GM21528 (cell line): ENCODE measurements at regions not wholly inside any gene's neighbourhood (a gene's known extent, or its start where the extent isn't known, plus 50 kb on each side); places are given as distances from the start of the nearest gene placed in this dataset.

Experiments
- ATAC-seq: cut with Tn5 transposase; IDR thresholded peaks from one replicate; pipeline ENCODE4 v1.9.1; 2021; ENCODE audit warnings: mild to moderate bottlenecking, moderate library complexity; ENCODE audit not compliant: unreplicated experiment, low FRiP score

DNA sequence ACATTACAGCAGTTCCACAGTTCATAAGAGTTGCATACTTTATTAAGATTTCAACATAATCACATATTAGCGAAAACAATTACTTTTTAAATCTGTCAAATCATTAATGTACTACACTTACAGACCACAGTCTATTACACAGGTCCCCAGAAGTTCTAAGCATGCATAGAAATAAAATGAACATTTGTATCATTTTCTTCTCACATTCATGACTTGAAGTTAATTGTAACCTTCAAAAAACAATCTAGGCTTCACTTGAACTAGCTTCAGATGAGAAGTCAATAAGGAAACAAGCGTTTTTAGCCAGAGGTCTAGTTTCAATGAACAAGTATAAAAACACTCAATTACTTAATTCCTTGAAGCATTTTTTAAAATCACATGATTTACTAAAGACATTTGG lies 238.3 kb downstream of the HACE1 start:
- no peak for ATAC-seq

DNA sequence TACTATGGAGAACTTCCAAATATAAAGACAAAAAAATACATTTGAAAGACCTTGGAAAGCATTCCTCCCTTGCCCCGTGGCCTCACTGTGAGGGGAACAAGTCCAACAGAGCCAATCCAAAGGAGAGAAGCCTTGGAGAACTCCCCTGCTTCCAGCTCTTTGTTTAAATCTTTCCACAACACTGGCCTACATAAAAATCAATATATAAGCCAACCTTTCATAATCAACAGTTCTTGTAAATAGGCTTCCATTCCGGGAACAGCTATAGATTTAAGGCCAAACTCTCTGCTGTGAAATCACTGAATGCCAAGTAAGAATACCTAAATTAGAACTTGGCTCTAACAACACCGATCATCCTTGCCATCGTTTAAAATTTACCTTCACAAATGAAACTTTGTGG lies 242.1 kb downstream of the HACE1 start:
- no peak for ATAC-seq

DNA sequence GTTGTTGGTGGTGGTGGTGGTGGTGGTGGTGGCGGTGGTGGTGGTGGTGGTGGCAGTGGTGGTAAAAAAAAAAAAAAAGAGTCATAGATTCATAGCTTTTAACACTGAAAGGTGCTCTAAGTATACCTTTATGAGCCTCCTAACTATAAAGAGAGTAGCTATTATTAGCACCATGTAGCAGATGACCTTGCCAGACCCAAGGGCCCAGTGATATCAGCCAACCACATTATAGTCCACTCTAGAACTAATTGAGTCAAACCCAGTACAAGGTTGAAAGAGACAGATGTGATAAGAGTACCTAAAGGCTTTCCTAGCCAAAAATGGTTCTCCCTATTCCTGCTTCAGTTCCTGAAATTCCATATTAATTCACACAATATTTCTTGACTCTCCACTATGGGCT lies 245.3 kb downstream of the HACE1 start:
- ATAC-seq = no peak

GRCh38 chr6:104613416-104614001 lies 246.2 kb downstream of the HACE1 start:
- ATAC-seq = no peak

- no peak for ATAC-seq
Observed at GRCh38 chr6:104612541-104612940, 247.2 kb downstream of the HACE1 start.

DNA sequence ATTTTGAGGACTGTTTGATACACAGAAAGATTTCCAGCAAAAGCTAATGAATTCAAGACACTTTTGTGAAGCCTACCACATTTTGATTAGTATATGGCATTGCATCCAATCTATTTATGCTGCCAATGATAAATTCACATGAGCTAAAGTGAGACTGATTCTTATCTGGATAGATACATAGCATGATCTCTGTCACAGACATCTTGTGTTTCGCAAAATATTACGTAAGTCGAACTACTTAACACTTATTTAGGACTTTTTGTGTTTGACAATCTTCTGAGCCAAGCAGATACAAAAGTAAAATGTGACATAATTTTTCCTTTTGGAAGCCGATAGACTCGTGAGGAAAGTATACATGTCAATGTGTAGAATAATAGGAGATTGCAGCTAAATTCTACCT lies 251.6 kb downstream of the HACE1 start:
- ATAC-seq = no peak

DNA sequence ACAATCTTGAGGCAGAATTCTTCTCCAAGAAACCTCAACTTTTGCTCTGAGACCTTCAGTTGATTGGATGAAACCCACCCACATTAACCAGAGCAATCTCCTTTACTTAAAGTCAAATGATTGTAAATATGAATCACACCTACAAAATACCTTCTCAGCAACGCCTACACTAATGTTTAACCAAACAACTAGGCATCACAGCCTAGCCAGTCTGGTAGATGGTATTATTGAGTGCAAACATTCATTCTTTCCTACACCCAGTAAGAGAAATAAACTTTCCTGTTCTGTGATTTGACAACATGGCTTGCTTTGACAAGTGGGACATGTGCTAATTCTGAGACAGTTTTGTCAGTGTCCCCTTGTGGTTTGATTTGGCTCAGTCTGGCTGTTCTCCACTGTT lies 252.2 kb downstream of the HACE1 start:
- no peak for ATAC-seq

GRCh38 chr6:104606361-104606760 lies 253.4 kb downstream of the HACE1 start:
- ATAC-seq = no peak

DNA sequence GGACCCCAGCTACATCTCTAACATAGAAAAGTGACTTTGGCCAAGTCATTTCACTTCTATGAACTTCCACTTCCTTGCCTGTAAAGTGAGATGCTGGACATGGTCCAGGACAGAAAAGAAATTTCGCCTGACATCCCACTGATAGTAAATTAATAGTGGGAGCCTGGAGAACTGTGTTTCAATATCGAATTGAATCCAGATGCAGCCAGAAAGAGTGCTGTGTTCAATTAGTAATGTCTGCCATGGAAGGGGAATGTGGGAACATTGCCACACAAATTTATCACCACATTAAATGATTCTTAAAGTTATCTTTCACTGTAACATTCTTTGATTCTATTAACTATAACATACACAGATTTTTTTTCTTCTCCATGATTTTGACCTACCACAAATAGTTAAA lies 255.0 kb downstream of the HACE1 start:
- ATAC-seq = no peak

DNA sequence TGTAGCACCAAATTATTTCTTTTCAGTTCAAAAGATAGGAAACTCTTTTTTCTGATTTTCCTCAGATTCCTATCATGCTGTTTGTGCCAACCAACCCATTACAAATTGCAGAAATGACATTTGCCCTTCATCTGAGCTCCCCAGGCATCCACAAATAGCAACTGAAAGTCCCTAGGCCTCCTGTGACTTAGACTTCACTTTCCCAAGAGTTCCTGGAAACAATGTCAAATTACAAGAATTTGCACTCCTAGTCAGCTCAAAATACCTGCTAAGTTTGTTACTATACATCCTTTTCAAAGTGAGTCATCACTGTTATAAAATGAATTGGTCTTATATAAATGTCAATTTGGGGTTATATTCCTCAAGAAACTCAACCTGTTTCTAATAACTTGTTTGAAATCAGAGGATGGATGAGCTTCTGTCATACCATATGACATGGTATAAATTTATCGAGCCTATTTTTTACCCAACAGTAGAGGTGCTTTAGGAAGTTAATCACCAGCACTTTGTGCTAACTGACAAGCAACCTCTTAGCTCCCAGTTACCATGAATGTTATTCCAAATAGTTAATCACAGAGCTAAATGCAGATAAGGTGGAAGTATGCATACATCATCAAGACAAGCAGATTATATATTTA lies 256.5 kb downstream of the HACE1 start:
- ATAC-seq = no peak

GRCh38 chr6:104601721-104602120 lies 258.0 kb downstream of the HACE1 start:
- no peak for ATAC-seq

GRCh38 chr6:104601131-104601651 lies 258.5 kb downstream of the HACE1 start:
- no peak for ATAC-seq

DNA sequence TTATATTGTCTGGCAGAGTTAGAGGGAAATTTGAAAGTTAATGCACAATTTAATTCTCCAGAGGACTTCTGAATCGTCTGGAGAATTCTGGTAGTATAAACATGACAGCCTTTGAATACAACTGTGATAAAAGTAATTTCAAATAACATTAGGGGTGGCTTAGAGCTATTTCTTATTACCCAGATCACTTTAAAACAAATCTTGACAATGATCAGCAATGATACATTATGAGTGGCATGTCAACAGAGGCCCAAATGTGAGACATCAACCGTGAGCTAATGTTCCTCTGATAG lies 259.1 kb downstream of the HACE1 start:
- ATAC-seq = no peak

DNA sequence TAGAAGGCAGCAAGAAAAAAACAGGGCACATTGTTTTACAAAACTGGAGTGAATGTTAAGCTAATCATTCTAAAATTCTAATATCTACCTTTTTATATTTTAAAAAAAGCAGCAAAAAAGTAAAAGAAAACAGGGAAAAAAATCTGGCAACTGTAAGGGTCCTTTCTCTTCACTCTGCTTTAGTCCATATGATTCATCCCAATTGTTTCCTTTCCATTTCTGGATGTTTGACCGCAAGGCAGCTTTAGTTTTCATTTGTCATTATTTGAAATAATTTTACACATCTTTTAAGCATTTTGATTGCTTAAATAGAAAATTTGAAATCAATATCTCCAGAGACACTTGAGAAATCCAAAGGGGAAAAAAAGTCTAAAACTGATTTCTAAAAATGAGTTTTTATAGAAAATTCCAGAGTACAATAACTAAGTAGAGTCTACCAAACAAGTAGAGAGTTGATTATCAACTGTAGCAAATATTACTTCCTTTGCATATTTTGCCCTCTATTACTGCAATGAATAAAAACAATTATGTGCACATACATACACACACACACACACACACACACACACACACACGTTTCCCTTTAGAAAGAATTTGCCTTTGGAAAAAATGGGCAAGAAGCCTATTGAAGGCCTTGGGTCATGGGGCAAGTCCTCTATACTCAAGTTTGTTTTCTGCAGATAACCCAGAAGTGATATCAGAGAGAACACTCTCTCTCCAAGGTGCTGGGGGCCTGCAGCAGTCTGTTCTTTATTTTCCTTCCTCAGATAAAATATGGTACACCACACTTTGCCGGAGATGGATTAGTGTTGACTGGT lies 259.7 kb downstream of the HACE1 start:
- ATAC-seq = no peak

DNA sequence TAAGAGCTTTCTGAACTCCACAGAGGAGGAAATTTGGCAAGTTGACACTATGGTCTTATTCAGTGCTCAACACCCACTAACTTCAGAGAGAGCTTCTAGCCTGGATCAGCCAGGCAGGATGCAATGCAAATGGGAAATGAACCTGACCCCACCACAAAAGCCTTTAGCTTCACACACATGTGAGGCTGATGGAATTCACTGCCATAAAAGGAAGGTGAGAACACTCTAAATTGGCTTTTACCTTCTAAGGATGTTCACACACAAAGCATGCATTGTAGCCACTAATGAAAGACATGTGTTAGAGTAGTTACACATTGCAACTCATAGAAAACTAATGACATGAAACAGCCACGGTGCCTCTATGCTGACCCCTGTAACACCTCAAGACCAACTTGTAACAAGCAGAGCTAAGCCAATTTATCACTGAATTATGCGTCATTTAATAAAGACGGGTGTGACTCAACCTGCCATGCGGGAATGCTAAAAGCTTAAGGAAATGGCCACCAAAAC lies 262.1 kb downstream of the HACE1 start:
- no peak for ATAC-seq

GRCh38 chr6:104596091-104596490 lies 263.6 kb downstream of the HACE1 start:
- no peak for ATAC-seq

GRCh38 chr6:104595311-104595820 lies 264.4 kb downstream of the HACE1 start:
- ATAC-seq = no peak

GRCh38 chr6:104591573-104592334 lies 268.0 kb downstream of the HACE1 start:
- ATAC-seq = no peak

- no peak for ATAC-seq
Observed at GRCh38 chr6:104589940-104590339, 269.8 kb downstream of the HACE1 start.

GRCh38 chr6:104585646-104586045 lies 274.1 kb downstream of the HACE1 start:
- ATAC-seq = no peak

DNA sequence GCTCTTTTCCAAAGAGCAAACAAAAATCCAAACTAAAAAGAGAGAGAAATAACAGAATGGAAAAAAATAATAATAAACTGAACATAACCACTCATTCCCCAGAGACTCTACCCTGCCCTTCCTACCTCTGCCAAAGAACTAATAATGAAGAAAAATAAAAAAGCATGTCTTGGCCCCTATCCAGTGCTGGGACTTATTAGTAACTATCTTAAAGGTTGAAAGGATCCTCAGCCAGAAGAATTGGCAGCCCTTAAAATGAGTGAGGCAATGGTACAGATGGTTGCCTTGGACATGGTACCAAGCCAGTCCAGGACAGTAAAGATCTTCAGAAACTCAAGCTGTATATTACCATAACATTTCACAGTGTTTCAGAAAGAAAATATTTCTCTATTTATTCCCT lies 279.3 kb downstream of the HACE1 start:
- no peak for ATAC-seq
